ENCODE measurements at regions not wholly inside any gene's neighbourhood (a gene's known extent, or its start where the extent isn't known, plus 50 kb on each side); places are given as distances from the start of the nearest gene placed in this dataset.
"Not testable (repeated sequence)": the region's sequence is repeated elsewhere in the genome, so short reads cannot be mapped to it uniquely, and the experiment has no call there.

DNA sequence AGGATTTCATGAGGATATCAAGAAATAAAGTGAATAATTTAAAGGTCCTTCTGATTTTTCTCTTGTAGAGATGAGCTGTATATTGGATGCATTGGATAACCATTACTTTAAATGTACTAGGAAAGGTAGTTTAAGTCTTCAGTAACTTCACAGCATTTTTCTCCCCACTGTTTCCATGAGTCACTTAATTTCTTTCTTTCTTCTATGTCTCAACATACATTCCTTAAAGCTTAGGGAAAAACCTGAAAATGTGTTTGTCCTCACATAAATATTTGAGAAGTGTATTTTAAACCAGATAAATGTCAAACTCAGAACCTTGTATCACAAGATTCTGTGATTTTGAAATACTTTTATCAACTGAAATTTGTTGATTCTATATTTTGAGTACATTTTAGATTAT lies 1970.2 kb upstream of the FLRT2 start:
- DNase-seq (ENCODE audit: low spot score): no peak

GRCh38 chr14:83561261-83561660 lies 1968.7 kb upstream of the FLRT2 start:
- no peak for DNase-seq (ENCODE audit: low spot score)

- DNase-seq (ENCODE audit: low spot score): no peak
Measured at GRCh38 chr14:83566567-83566966, 1963.4 kb upstream of the FLRT2 start.

- DNase-seq (ENCODE audit: low spot score): no peak
Measured at GRCh38 chr14:83568141-83568540, 1961.8 kb upstream of the FLRT2 start.

DNA sequence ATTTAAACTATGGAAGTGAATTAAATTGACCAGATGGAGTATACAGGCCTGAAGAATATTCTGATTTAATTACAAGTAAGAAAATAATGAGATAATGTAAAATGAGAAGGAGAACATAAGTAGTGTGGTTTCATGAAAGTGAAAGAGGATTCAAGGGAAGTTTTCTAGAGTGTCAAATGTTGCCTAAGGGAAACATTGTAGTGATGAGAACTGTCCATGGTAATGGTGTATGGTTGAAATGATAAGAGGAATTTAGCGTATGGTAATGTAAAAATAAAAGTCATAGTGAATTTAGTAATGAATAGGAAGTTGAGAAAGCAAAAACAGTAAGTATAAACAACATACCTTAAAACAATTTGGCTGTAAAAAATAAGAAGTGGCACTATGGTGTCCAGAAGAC lies 1954.6 kb upstream of the FLRT2 start:
- DNase-seq (ENCODE audit: low spot score): no peak

GRCh38 chr14:83583201-83583600 lies 1946.7 kb upstream of the FLRT2 start:
- no peak for DNase-seq (ENCODE audit: low spot score)

GRCh38 chr14:83594874-83595273 lies 1935.1 kb upstream of the FLRT2 start:
- no peak for DNase-seq (ENCODE audit: low spot score)

DNA sequence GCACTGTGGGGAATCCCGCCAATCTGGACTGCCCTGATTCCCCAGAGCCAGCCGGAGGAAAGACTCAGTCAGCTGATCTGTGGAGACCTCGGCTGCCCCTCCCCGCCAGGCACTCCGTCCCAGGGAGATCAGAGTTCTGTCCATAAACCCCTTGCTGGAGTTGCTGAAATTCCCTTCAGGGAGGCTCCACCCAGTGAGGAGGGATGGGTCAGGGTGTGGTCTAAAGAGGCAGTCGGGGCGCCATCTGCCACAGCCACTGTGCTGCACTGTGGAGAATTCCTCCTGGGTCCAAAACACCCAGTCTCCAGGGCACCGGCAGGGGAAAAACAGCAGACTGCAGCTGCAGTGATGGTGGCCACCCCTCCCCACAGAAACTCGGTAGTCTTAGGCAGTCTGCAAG lies 1922.3 kb upstream of the FLRT2 start:
- DNase-seq (ENCODE audit: low spot score): no peak

DNA sequence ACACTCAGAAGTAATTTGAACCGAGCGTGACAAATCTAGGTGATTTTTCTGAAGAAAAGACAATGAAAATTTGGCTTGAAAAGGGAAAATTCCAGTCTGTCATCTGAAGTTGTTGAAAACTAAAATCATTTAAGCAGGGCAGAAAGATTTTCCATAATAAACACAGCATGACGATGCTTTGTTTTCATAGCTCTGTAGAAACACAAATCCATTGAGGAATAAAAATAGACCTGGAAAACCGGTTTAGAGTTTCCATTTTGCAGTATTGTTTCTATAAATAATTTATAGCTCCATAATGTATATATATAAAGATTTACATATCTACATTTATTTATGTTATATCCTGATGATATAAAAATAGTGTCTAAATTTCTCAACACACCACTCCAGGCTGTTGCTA lies 1918.5 kb upstream of the FLRT2 start:
- DNase-seq (ENCODE audit: low spot score): no peak

GRCh38 chr14:83611906-83612390 lies 1918.0 kb upstream of the FLRT2 start:
- DNase-seq (ENCODE audit: low spot score): no peak

DNA sequence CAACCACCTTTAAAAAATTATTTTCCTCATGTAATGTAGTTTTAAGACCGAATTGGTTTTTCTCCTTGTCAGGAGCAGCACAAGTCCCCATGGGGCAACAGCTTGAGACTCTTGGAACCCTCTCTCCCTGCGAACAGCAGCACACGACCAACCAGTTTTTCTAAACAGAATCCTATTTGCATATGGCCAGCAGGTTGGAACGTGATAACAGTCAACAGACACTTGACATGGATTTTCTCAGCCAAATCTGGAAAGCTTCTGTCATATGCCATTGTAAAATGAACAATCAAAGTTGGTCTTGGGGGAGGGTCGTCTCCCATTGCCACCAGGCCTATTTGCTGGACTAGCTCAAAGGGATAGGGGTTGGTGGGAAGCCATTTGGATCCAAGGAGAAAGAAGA lies 1915.0 kb upstream of the FLRT2 start:
- no peak for DNase-seq (ENCODE audit: low spot score)

- no peak for DNase-seq (ENCODE audit: low spot score)
Measured at GRCh38 chr14:83624541-83624940, 1905.4 kb upstream of the FLRT2 start.

GRCh38 chr14:83632375-83632774 lies 1897.6 kb upstream of the FLRT2 start:
- DNase-seq (ENCODE audit: low spot score): no peak

DNA sequence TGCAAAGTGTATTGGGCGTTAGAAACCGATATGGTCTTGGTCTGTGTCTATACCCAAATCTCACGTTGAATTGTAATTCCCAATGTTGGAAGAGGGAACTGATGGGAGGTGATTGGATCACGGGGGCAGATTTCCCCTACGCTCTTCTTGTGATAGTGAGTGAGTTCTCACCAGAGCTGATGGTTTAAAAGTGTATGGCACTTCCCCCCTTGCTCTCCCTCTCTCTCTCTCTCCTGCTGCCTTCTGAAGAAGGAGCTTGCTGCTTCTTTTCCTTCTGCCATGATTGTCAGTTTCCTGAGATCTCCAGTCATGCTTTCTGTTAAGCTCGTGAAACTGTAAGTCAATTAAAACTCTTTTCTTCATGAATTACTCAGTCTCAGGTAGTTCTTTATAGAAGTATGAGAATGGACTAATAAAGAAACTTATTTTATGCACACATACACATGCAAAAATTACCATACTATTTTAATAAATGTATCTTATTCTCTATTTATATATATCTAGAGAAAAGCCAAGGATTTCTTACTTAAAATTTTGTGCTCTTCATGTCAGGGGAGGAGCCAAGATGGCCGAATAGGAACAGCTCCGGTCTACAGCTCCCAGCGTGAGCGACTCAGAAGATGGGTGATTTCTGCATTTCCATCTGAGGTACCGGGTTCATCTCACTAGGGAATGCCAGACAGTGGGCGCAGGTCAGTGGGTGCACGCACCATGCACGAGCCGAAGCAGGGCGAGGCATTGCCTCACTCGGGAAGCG lies 1891.0 kb upstream of the FLRT2 start:
- DNase-seq (ENCODE audit: low spot score): no peak

DNA sequence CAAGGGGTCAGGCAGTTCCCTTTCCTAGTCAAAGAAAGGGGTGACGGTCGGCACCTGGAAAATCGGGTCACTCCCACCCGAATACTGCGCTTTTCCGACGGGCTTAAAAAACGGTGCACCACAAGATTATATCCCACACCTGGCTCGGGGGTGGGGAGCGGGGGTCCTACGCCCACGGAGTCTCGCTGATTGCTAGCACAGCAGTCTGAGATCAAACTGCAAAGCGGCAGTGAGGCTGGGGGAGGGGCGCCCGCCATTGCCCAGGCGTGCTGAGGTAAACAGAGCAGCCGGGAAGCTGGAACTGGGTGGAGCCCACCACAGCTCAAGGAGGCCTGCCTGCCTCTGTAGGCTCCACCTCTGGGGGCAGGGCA lies 1890.5 kb upstream of the FLRT2 start:
- not testable (repeated sequence) for DNase-seq (ENCODE audit: low spot score)

GRCh38 chr14:83646228-83646627 lies 1883.7 kb upstream of the FLRT2 start:
- DNase-seq (ENCODE audit: low spot score): no peak

- no peak for DNase-seq (ENCODE audit: low spot score)
Measured at GRCh38 chr14:83660597-83660996, 1869.3 kb upstream of the FLRT2 start.

- no peak for DNase-seq (ENCODE audit: low spot score)
Measured at GRCh38 chr14:83664389-83664788, 1865.6 kb upstream of the FLRT2 start.

DNA sequence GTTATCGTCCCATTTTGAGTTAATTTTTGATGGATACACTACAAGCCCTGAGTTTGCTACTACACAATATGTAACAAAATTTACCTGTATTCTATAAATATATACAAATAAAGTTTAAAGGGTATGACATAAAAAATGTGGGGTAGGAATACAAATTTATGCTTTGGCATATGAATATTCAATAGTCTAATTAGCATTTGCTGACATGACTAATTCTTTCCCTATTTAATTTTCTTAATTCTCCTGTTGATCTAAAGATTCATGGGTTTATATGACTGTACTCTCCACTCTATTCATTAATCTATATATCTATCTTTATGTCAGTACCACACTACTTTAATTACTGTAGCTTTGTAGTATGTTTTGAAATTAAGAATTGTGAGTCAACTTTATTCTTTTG lies 1840.7 kb upstream of the FLRT2 start:
- no peak for DNase-seq (ENCODE audit: low spot score)

DNA sequence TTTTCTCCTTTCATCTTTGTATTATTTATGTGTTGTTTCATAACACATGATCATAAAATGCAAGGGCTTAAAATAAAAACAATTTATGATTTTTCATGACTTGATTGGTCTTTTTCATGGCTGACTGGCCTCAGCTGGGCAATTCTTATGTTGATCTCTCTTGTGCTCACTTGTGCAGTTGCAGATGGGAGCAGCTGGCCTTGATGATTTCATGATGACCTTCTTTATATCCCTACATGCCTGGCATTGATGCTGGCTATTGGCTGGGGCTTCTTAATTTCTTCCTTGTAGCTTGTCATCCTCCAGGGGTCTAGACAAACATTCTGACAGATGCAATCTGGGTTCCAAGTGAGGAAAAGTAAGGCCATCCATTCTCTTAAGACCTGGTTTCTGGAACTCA lies 1832.8 kb upstream of the FLRT2 start:
- DNase-seq (ENCODE audit: low spot score): no peak

DNA sequence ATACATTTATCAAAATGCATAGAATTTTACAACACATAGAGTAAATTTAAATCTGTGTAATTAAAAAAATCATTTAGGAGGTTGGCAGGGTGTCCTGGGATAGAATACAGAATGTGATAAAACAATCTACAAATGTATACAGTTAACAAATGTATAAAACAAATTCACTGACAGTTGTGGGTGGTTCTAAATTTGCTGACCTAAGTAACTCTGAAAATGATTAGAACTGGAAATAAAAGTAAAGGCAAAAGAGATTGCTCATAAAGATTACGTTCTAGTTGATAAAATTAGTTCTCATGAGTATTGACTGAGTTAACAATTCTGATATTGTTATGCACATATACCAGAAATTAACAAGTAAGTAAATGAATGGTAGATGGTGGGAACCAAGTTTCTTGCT lies 1827.3 kb upstream of the FLRT2 start:
- DNase-seq (ENCODE audit: low spot score): no peak

- DNase-seq (ENCODE audit: low spot score): no peak
Measured at GRCh38 chr14:83706231-83706954, 1823.6 kb upstream of the FLRT2 start.

DNA sequence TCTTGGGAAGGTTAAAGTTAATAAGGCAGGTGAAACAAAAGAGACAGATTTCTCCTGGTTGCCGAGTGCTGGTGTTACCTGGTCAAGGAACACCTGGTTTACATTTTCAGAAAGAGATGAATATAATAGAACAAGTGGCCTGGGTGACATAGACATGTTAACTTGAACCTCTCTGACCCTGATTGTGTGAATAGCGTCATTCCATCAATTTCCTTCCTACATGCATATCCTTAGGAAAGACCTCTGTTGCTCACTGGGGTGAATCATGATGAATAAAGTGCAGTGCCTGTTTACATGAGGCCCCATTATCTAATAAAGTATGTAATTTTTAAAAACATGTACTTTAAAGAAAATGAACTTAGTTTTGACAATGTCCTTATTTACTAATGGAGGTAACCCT lies 1822.9 kb upstream of the FLRT2 start:
- no peak for DNase-seq (ENCODE audit: low spot score)

DNA sequence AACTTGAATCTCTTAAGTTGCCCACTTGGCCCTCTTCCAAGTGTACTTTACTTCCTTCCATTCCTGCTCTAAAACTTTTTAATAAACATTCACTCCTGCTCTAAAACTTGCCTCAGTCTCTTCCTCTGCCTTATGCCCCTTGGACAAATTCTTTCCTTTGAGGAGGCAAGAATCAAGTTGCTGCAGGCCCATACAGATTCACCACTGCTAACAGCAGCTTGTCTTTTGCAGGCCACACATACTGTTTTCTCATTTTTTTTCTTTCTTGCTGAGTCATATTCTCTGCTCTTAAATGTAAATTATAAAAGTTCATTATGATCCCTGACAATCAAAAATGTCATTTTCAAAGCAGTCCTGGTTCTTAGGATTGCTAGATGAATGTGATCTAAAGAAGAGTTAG lies 1820.8 kb upstream of the FLRT2 start:
- DNase-seq (ENCODE audit: low spot score): no peak

Measured in hematopoietic multipotent progenitor cell treated with erythropoietin and hydrocortisone succinate and interleukin-3 and kit ligand, for 15 days (in vitro differentiated cells).